Keratinocyte (primary cell): ENCODE measurements at regions not wholly inside any gene's neighbourhood (a gene's known extent, or its start where the extent isn't known, plus 50 kb on each side); places are given as distances from the start of the nearest gene placed in this dataset.

Experiments
- EZH2 ChIP-seq: IDR thresholded peaks from one replicate; pipeline ENCODE4 v1.6.1; 2012; ENCODE audit warnings: inconsistent platforms, mild to moderate bottlenecking, low read length, moderate library complexity
- TF ChIP-seq, protein P1 (sequence below), 3 experiments: IDR thresholded peaks in 1 of 3; conservative IDR thresholded peaks in 1 of 3; optimal IDR thresholded peaks in 1 of 3; 2 replicates in 2 of 3; 3 replicates in 1 of 3; pipeline versions ENCODE3 to v1.5.1; 2011; ENCODE audit warnings: low read length in 3 of 3, mild to moderate bottlenecking in 3 of 3, moderate library complexity in 2 of 3, control low read depth in 1 of 3, inconsistent platforms in 1 of 3; ENCODE audit not compliant: insufficient read depth in 2 of 3; ENCODE audit errors: extremely low read depth in 1 of 3

DNA sequence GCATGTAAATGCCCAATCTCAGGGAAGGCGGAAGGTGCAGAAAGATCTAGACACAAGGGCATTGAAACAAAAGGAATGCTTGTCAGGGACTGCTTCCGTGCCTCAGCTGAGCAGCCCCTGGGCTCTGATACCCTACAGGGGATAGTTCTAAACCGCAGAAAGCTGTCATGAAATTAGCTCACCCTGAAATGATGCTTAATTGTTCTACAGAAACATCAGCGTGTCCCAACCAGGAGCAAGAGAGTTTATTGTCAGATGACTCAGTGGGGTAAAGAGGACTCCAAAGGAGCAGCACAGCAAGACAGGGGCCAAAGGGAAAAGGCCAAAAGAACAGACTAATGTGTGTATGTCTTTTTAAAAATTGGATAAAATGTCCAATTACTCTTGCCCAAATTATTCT lies 258.4 kb upstream of the JARID2 start:
- TF ChIP-seq, protein P1, sequence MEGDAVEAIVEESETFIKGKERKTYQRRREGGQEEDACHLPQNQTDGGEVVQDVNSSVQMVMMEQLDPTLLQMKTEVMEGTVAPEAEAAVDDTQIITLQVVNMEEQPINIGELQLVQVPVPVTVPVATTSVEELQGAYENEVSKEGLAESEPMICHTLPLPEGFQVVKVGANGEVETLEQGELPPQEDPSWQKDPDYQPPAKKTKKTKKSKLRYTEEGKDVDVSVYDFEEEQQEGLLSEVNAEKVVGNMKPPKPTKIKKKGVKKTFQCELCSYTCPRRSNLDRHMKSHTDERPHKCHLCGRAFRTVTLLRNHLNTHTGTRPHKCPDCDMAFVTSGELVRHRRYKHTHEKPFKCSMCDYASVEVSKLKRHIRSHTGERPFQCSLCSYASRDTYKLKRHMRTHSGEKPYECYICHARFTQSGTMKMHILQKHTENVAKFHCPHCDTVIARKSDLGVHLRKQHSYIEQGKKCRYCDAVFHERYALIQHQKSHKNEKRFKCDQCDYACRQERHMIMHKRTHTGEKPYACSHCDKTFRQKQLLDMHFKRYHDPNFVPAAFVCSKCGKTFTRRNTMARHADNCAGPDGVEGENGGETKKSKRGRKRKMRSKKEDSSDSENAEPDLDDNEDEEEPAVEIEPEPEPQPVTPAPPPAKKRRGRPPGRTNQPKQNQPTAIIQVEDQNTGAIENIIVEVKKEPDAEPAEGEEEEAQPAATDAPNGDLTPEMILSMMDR (optimal IDR thresholded peaks at IDR 0.05 in 1 of 3, IDR thresholded peaks at IDR 0.05 in 1 of 3, conservative IDR thresholded peaks at IDR 0.05 in 1 of 3; ENCODE audit: extremely low read depth in 1 of 3, insufficient read depth in 2 of 3, low read length in 3 of 3) = no peak
- TF ChIP-seq EZH2 = no peak
